ENCODE measurements at regions not wholly inside any gene's neighbourhood (a gene's known extent, or its start where the extent isn't known, plus 50 kb on each side); places are given as distances from the start of the nearest gene placed in this dataset.

DNA sequence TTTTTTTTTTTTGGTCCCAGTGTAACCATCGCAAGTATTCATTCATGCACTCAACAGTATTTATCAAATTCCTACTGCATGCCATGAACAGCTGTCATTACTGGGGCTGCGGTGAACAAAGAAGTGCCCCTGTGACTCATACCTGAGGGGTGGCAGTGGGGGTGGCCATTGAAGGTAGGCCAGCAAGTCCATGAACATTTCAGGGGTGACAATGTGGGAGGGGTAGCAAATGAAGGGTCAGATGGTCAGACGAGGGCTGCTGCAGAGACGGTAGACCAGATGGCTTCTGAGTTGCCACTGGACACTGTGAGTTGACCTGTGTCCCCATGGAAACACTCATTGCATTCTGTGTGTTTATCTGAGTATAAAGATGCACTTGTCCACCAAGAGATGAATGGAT is 92.5 kb upstream of the PITRM1 start:
- TF ChIP-seq, protein P1, sequence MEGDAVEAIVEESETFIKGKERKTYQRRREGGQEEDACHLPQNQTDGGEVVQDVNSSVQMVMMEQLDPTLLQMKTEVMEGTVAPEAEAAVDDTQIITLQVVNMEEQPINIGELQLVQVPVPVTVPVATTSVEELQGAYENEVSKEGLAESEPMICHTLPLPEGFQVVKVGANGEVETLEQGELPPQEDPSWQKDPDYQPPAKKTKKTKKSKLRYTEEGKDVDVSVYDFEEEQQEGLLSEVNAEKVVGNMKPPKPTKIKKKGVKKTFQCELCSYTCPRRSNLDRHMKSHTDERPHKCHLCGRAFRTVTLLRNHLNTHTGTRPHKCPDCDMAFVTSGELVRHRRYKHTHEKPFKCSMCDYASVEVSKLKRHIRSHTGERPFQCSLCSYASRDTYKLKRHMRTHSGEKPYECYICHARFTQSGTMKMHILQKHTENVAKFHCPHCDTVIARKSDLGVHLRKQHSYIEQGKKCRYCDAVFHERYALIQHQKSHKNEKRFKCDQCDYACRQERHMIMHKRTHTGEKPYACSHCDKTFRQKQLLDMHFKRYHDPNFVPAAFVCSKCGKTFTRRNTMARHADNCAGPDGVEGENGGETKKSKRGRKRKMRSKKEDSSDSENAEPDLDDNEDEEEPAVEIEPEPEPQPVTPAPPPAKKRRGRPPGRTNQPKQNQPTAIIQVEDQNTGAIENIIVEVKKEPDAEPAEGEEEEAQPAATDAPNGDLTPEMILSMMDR (conservative IDR thresholded peaks at IDR 0.05; ENCODE audit: low read depth, low read length): no peak
- TF ChIP-seq EZH2 (IDR thresholded peaks at IDR 0.05; ENCODE audit: low read length, unreplicated experiment) (no peak), EZH2phosphoT487 (IDR thresholded peaks at IDR 0.05; ENCODE audit: borderline replicate concordance, low read length) (no peak)

Measured in PC-3 (cell line).